T-helper 1 cell (primary cell): ENCODE measurements at regions not wholly inside any gene's neighbourhood (a gene's known extent, or its start where the extent isn't known, plus 50 kb on each side); places are given as distances from the start of the nearest gene placed in this dataset.
"Not testable (repeated sequence)": the region's sequence is repeated elsewhere in the genome, so short reads cannot be mapped to it uniquely, and the experiment has no call there.

Experiments
- DNase-seq, 5 donors: peaks; one replicate each; pipeline ENCODE4 v3.0.0-alpha.2; 2012 to 2020

DNA sequence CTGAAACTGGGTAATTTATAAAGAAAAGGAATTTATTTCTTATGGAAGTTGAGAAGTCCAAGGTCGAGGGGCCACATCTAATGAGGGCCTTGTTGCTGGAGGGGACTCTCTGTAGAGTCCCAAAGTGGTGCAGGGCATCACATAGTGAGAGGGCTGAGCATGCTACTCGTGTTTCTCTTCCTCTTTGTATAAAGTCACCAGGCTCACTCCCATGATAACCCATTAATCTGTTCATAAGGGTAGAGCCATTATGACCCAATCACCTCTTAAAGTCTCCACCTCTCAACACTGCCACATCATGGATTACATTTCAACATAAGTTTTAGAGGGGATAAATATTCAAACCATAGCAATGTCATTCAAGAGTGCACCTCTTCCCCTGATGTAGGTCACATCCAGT, 79.1 kb upstream of the ATP2B1 start:
- no peak for DNase-seq

- no peak for DNase-seq
Observed at GRCh38 chr12:89786177-89786810, 77.7 kb upstream of the ATP2B1 start.

- DNase-seq, result no peak
Observed at GRCh38 chr12:89783359-89784060, 74.9 kb upstream of the ATP2B1 start.

DNA sequence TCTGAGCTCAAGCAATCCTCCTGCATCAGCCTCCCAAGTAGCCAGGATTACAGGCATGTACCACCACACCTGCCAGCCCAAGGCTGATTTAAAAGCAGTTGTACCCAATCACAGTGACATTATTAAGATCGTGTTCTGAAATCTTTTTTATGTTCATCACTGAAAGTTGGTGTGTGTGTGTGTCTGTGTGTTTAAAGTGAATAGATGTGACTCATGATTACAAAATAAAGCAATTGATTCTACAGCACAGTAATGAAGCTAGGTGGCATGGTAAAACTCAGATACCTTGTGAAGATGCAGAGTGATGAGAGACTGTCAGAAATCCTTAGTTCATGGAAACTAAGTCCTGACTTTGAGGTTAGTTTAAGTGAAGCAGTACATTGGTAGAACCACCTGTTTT, 74.2 kb upstream of the ATP2B1 start:
- DNase-seq, result no peak

GRCh38 chr12:89781946-89782550, 73.4 kb upstream of the ATP2B1 start:
- DNase-seq, result no peak

GRCh38 chr12:89781156-89781555, 72.5 kb upstream of the ATP2B1 start:
- no peak for DNase-seq

GRCh38 chr12:89779090-89779489, 70.5 kb upstream of the ATP2B1 start:
- no peak for DNase-seq

DNA sequence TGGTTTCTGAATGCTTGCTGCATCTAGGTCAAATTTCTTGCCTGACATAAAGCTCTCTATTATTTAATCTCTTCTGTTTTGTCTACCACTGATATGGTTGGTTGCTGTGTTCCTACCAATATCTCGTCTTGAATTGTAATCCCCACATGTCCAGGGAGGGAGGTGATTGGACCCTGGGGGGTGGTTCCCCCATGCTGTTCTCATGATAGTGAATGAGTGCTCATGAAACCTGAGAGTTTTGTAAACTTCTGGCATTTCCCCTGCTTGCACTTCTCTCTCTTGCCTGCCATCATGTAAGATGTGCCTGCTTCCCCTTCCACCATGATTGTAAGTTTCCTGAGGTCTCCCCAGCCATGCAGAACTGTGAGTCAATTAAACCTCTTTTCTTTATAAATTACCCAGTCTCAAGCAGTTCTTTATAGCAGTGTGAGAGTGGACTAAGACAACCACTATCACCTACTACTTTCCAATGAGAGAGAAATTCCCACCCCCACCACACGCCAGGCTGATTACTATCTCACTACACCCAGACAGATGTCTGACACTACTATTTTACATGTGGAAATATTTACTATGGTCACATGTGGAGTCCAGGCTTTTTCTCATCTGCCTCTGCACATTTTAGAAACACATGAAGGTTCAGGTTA, 69.2 kb upstream of the ATP2B1 start:
- no peak for DNase-seq

GRCh38 chr12:89775986-89776365, 67.3 kb upstream of the ATP2B1 start:
- DNase-seq, result no peak

DNA sequence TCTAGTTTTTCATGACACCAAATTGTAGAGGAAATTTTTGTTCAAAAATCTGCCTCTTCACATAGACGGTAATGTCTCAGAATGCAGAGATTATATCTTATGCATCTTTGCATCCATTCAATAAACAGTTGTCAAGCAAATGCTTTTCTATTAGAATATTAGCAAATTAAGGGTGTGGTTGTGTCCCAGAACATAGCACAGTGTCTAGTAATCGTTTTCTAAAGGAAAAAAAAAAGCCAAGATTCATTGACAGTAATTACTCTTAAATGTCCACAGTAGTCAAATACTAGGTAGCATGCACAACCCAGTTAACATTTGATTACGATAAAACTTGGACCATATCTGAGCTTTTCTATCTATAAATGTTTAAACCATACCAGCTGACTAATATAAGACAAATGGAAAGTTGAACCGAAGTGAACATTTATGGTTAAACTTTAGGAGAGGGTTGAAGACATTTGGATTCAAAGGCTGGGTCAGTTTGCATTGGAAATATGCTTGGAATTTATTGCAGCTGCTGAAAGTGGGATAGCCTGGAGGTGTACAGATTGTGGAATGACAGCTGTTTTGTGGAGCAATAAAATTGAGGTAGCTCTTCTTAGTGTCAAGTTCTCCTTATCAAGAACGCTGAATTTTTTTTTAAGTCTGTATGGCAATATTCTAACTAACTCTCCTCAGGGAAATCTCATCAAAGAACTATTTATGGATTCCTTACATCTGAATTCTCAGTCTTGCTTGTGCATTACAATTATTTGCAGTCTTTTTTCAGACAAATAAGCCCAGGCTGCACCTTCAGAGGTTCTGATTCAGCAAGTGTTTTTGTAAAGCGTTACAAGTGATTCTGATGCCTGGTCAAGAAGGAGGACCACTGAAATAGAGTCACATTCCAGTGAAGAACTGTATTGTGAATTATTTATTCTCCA, 66.7 kb upstream of the ATP2B1 start:
- DNase-seq, result no peak

DNA sequence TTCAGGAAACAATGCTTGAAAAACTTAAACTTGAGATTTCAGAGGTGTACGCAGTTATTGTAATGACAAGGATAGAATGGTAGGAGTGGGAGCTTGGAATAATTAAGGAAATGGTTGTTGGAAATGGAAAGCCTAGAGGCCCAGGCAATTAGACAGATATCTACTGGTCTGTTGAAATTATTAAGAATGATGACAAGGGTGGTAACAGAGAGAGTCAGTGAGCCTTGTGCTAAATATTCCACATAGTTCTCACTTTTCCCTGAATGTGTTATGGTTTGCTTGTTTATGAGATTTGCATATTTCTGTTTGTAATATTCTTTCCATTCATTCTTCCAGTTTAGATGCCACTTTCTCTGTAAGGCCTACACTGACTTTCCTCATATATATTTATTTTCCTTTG, 66.0 kb upstream of the ATP2B1 start:
- no peak for DNase-seq

- DNase-seq, result no peak
Observed at GRCh38 chr12:89770391-89770790, 61.8 kb upstream of the ATP2B1 start.

- DNase-seq, result no peak
Observed at GRCh38 chr12:89769483-89769818, 60.8 kb upstream of the ATP2B1 start.

DNA sequence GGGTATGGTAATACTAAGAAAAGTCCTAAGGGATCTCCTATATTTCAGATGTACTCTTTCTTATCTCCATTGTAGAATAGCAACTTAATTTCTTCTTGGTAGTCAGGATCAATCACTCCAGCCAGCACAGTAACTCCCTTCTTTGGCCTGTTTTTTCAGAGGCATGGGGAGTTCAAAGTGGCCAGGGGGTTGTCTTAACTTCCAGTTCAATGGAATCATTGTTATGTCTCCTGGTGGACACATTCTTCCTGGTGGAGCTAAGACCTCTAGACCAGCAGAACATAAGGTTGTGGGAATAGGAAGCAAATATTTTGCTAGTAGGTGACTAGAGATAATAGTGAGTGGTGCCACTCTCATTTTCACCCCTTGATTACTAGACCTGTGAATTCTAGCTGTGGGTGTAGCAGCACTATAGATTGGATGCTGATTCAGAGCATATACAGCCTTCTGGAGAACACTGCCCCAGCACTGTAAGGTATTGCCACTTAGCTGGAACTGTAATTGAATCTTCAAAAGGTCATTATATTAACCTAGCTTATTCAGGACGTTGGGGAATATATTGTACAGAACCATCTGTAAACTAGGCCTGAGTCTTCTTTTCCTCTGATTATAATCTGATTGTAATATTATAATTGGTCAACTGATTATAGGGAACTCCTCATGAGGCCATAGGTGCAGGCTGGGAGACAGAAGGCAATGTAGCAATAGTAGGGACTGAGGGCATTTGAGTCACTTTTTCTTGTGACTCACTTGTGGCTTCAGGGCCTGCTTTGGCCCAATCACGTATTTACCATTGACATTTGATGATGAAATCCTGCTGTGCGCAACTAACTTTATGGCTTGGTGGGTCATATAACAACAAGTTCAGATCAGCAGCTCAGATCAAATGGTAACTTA, 60.2 kb upstream of the ATP2B1 start:
- peak in 1 of 5 donors; percentile 38 for DNase-seq

- no peak for DNase-seq
Observed at GRCh38 chr12:89765959-89766824, 57.6 kb upstream of the ATP2B1 start.

DNA sequence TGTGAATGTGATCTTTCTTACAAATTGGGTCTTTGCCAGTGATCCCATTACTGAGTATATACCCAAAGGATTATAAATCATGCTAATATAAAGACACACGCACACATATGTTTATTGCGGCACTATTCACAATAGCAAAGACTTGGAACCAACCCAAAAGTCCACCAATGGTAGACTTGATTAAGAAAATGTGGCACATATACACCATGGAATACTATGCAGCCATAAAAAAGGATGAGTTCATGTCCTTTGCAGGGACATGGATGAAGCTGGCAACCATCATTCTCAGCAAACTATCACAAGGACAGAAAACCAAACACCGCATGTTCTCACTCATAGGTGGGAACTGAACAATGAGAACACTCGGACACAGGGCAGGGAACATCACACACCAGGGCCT, 55.5 kb upstream of the ATP2B1 start:
- not testable (repeated sequence) for DNase-seq

- DNase-seq, result no peak
Observed at GRCh38 chr12:89762498-89763170, 54.0 kb upstream of the ATP2B1 start.

DNA sequence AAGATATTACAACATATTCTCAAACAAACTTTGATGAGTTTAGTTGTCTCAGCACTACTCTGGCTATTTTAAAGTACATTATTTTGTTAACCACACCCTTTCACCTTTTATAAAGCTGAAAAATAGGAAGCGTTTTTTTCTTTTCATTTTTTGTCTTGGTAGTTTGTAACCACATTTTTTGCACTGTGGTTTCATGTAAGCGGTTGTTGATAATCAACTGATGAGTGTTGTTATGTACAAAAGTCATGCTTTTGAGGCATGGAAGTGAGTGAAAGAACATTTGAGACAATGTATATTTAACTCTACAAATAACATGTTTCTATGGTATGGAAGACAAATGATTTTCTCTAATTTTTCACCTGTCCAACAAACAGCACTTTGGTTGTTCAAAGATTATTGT, 52.1 kb upstream of the ATP2B1 start:
- peak in 1 of 5 donors; percentile 61 for DNase-seq
